ENCODE measurements at regions not wholly inside any gene's neighbourhood (a gene's known extent, or its start where the extent isn't known, plus 50 kb on each side); places are given as distances from the start of the nearest gene placed in this dataset.

DNA sequence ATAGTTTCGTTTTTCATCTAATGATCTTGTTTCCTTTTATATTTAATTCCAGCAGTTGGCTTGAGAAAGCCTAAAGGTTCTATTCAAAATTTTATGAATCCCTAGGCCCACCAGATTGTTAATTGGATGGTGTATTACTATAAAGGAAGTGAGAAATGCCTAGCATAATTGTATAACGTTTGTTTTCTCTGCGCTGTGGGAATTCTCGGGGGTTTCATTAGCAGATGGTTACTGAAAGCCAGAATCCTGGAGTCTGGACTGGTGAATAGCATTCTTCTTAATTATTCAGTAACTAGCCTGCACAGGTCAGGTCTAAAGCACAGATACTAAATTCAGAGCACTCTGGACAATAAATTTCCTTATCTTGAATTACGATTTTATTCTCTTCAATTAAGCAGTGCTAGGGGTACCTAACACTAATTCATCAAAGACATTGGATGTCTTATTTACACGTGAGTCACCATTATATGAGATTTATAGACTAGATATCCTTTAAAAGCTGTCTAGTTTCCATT lies 459.4 kb downstream of the DTHD1 start:
- TF ChIP-seq, protein P1, sequence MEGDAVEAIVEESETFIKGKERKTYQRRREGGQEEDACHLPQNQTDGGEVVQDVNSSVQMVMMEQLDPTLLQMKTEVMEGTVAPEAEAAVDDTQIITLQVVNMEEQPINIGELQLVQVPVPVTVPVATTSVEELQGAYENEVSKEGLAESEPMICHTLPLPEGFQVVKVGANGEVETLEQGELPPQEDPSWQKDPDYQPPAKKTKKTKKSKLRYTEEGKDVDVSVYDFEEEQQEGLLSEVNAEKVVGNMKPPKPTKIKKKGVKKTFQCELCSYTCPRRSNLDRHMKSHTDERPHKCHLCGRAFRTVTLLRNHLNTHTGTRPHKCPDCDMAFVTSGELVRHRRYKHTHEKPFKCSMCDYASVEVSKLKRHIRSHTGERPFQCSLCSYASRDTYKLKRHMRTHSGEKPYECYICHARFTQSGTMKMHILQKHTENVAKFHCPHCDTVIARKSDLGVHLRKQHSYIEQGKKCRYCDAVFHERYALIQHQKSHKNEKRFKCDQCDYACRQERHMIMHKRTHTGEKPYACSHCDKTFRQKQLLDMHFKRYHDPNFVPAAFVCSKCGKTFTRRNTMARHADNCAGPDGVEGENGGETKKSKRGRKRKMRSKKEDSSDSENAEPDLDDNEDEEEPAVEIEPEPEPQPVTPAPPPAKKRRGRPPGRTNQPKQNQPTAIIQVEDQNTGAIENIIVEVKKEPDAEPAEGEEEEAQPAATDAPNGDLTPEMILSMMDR (conservative IDR thresholded peaks at IDR 0.05), result no peak
- TF ChIP-seq EZH2 (IDR thresholded peaks at IDR 0.05; ENCODE audit: low read depth), result no peak

Data from PC-9 (cell line).